ENCODE measurements at regions not wholly inside any gene's neighbourhood (a gene's known extent, or its start where the extent isn't known, plus 50 kb on each side); places are given as distances from the start of the nearest gene placed in this dataset.

DNA sequence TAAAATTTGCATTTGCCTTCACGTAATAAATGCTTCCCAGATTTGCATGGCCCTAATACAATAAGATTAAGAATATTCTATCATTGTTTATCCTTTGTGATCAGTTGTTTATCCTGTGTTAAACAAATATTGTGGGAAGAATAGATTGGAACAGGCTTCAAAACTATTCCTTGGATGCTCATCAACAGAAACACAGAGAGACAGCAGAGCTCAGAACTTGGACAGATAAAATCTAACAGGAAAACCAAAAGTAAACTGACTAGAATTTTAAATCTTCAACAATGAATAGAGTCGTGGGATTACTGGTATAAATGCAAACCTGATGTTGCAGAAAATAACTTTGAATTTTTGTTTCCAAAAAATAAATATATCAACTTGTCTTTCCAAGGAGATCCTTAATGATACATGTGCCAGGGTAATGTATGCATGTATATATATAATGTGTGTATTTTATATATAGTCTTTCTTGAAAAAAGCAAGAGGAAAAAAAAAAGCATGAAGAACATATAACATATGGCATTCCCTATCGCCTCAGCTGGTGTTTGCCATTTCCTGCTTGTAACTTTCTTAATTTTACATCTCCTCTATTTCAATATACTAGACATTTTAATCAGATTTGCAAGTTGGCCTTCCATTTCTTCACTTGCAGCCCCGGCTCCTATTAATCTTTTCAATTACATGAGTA lies 59.9 kb upstream of the TANK start:
- Histone ChIP-seq H3K36me3 (ENCODE audit: insufficient read depth, low read length) (no peaks in the 10 kb centered on the region), H3K27me3 (ENCODE audit: insufficient read depth, low read length) (no peaks in the 10 kb centered on the region), H3K79me2 (ENCODE audit: insufficient read depth, low read length) (no peaks in the 10 kb centered on the region), H3K4me2 (ENCODE audit: low read length) (no peak overlapping the region), H3K27ac (ENCODE audit: low read depth, low read length) (no peak overlapping the region), H3K4me3 (ENCODE audit: insufficient read depth, low read depth, low read length) (no peak overlapping the region), H3K4me1 (ENCODE audit: insufficient read depth, low read length) (no peaks in the 10 kb centered on the region), H3K9me3 (ENCODE audit: insufficient read depth, low read depth, low read length) (no peaks in the 10 kb centered on the region), H2AFZ (ENCODE audit: low read depth, low read length) (no peak overlapping the region), H3K9ac (ENCODE audit: low read length) (no peak overlapping the region), H4K20me1 (ENCODE audit: insufficient read depth, low read length) (no peaks in the 10 kb centered on the region)
- peaks cover 7% of the 10 kb centered on the region for H3K9me3 Mint-ChIP-seq (ENCODE audit: unreplicated experiment)
- FAIRE-seq = no peak
- H3K27me3 Mint-ChIP-seq (ENCODE audit: low read depth, unreplicated experiment) = no peaks in the 10 kb centered on the region
- no peak overlapping the region for H3K4me3 Mint-ChIP-seq (ENCODE audit: unreplicated experiment)
- no peak overlapping the region for H3K27ac Mint-ChIP-seq (ENCODE audit: unreplicated experiment)
- H3K4me1 Mint-ChIP-seq (ENCODE audit: low read depth, unreplicated experiment) = peaks cover 7% of the 10 kb centered on the region
- TF ChIP-seq EZH2 (IDR thresholded peaks at IDR 0.05; ENCODE audit: insufficient read depth, low read length) (no peak), CTCF (IDR thresholded peaks at IDR 0.05; ENCODE audit: insufficient read depth, low read depth, low read length) (no peak)
- no peak for DNase-seq (ENCODE audit: low read depth)
- no peaks in the 10 kb centered on the region for H3K36me3 Mint-ChIP-seq (ENCODE audit: low read depth, unreplicated experiment)

GRCh38 chr2:161101406-161101805 lies 58.8 kb upstream of the TANK start:
- H3K36me3 ChIP-seq (ENCODE audit: insufficient read depth, low read length) = no peaks in the 10 kb centered on the region
- H3K27ac ChIP-seq (ENCODE audit: low read depth, low read length) = no peak overlapping the region
- Mint-ChIP-seq H3K27ac (ENCODE audit: unreplicated experiment) (no peak overlapping the region), H3K27me3 (ENCODE audit: low read depth, unreplicated experiment) (no peaks in the 10 kb centered on the region), H3K9me3 (ENCODE audit: unreplicated experiment) (peaks cover 7% of the 10 kb centered on the region), H3K4me1 (ENCODE audit: low read depth, unreplicated experiment) (peaks cover 7% of the 10 kb centered on the region), H3K4me3 (ENCODE audit: unreplicated experiment) (peak overlapping the region; percentile 42), H3K36me3 (ENCODE audit: low read depth, unreplicated experiment) (no peaks in the 10 kb centered on the region)
- no peak overlapping the region for H3K4me2 ChIP-seq (ENCODE audit: low read length)
- no peaks in the 10 kb centered on the region for H3K79me2 ChIP-seq (ENCODE audit: insufficient read depth, low read length)
- TF ChIP-seq EZH2 (IDR thresholded peaks at IDR 0.05; ENCODE audit: insufficient read depth, low read length) (no peak), CTCF (IDR thresholded peaks at IDR 0.05; ENCODE audit: insufficient read depth, low read depth, low read length) (no peak)
- H3K9me3 ChIP-seq (ENCODE audit: insufficient read depth, low read depth, low read length) = no peaks in the 10 kb centered on the region
- H3K27me3 ChIP-seq (ENCODE audit: insufficient read depth, low read length) = no peaks in the 10 kb centered on the region
- H3K4me3 ChIP-seq (ENCODE audit: insufficient read depth, low read depth, low read length) = no peak overlapping the region
- DNase-seq (ENCODE audit: low read depth) (no peak), FAIRE-seq (no peak)
- no peaks in the 10 kb centered on the region for H3K4me1 ChIP-seq (ENCODE audit: insufficient read depth, low read length)
- no peak overlapping the region for H2AFZ ChIP-seq (ENCODE audit: low read depth, low read length)
- no peaks in the 10 kb centered on the region for H4K20me1 ChIP-seq (ENCODE audit: insufficient read depth, low read length)
- no peak overlapping the region for H3K9ac ChIP-seq (ENCODE audit: low read length)

- Mint-ChIP-seq H3K4me1 (ENCODE audit: low read depth, unreplicated experiment) (peaks cover 7% of the 10 kb centered on the region), H3K27ac (ENCODE audit: unreplicated experiment) (no peak overlapping the region), H3K9me3 (ENCODE audit: unreplicated experiment) (peaks cover 7% of the 10 kb centered on the region), H3K4me3 (ENCODE audit: unreplicated experiment) (no peak overlapping the region), H3K27me3 (ENCODE audit: low read depth, unreplicated experiment) (no peaks in the 10 kb centered on the region), H3K36me3 (ENCODE audit: low read depth, unreplicated experiment) (no peaks in the 10 kb centered on the region)
- no peak overlapping the region for H3K4me3 ChIP-seq (ENCODE audit: insufficient read depth, low read depth, low read length)
- H3K4me1 ChIP-seq (ENCODE audit: insufficient read depth, low read length) = no peaks in the 10 kb centered on the region
- H3K9ac ChIP-seq (ENCODE audit: low read length) = no peak overlapping the region
- no peak for TF ChIP-seq EZH2 (IDR thresholded peaks at IDR 0.05; ENCODE audit: insufficient read depth, low read length)
- TF ChIP-seq CTCF (IDR thresholded peaks at IDR 0.05; ENCODE audit: insufficient read depth, low read depth, low read length) = no peak
- H3K27me3 ChIP-seq (ENCODE audit: insufficient read depth, low read length) = no peaks in the 10 kb centered on the region
- H3K36me3 ChIP-seq (ENCODE audit: insufficient read depth, low read length) = no peaks in the 10 kb centered on the region
- H2AFZ ChIP-seq (ENCODE audit: low read depth, low read length) = no peak overlapping the region
- DNase-seq (ENCODE audit: low read depth) = no peak
- no peaks in the 10 kb centered on the region for H4K20me1 ChIP-seq (ENCODE audit: insufficient read depth, low read length)
- no peak overlapping the region for H3K27ac ChIP-seq (ENCODE audit: low read depth, low read length)
- no peaks in the 10 kb centered on the region for H3K79me2 ChIP-seq (ENCODE audit: insufficient read depth, low read length)
- FAIRE-seq = peak; percentile 9
- peak overlapping the region; percentile 37 for H3K4me2 ChIP-seq (ENCODE audit: low read length)
- no peaks in the 10 kb centered on the region for H3K9me3 ChIP-seq (ENCODE audit: insufficient read depth, low read depth, low read length)
Observed at GRCh38 chr2:161102770-161103450, 57.3 kb upstream of the TANK start.

Measured in astrocyte (in vitro differentiated cells and primary cell).